K562 (cell line): ENCODE measurements at regions not wholly inside any gene's neighbourhood (a gene's known extent, or its start where the extent isn't known, plus 50 kb on each side); places are given as distances from the start of the nearest gene placed in this dataset.

ENCODE experiments used
- ATAC-seq: fragments of 200-7000 bp; cut with Tn5 transposase; 3 replicates; pipeline ENCODE4 v1.9.1; 2020; ENCODE audit warnings: moderate library complexity
- BruUV-seq: library from RNA; stranded (reverse); fragments of 400-500 nt; replicated peaks from 2 replicates; lab custom pipeline; 2021; lab: Mats Ljungman, UMichigan
- CTCF ChIA-PET: fragments of 300-600 bp; formaldehyde crosslinking; extraction: SDS; loops from one replicate; lab custom pipeline; 2021; ENCODE audit warnings: low intra/inter-chr PET ratio; lab: Yijun Ruan, JAX
- POLR2A ChIA-PET: fragments of 300-600, 350-650 bp; sonication (Branson Sonifier 250); formaldehyde crosslinking; extraction: SDS; loops from one replicate; lab custom pipeline; 2021; ENCODE audit warnings: antibody characterized with exemption, inconsistent platforms; lab: Yijun Ruan, JAX
- DNase-seq, 4 experiments: peaks; one replicate each; pipeline versions ENCODE4 v3.0.0 to v3.0.0-alpha.2; 2011 to 2018; ENCODE audit warnings: low spot score in 3 of 4, mixed read lengths in 3 of 4; ENCODE audit errors: extremely low read depth in 1 of 4
- FAIRE-seq: peaks from 2 replicates; lab custom pipeline; 2011; peaks lifted over from hg19 to GRCh38; lab: Jason Lieb, UNC
- H2AFZ ChIP-seq: 2 replicates; pipeline ENCODE4 v1.6.0; 2011; ENCODE audit warnings: low read depth, low read length, control low read depth, inconsistent platforms
- H3K27ac ChIP-seq: fragments of 200-600 bp; 3 replicates; pipeline ENCODE4 v1.8.0; 2011; ENCODE audit warnings: low read depth, mild to moderate bottlenecking, control low read depth, inconsistent platforms, low read length, moderate library complexity, mixed read lengths; ENCODE audit errors: extremely low read depth
- H3K27me3 ChIP-seq, 2 experiments: fragments of 300-600 bp in 1 of 2; 2 replicates in 1 of 2; 3 replicates in 1 of 2; pipeline versions ENCODE4 v1.6.0 to v1.8.0; 2011; ENCODE audit warnings: inconsistent platforms in 2 of 2, low read length in 2 of 2, mild to moderate bottlenecking in 1 of 2, mixed read lengths in 1 of 2, moderate library complexity in 1 of 2; ENCODE audit not compliant: control insufficient read depth in 2 of 2, insufficient read depth in 2 of 2
- H3K36me3 ChIP-seq: fragments of 300-600 bp; 3 replicates; pipeline ENCODE4 v1.8.0; 2011; ENCODE audit warnings: mild to moderate bottlenecking, low read length, inconsistent platforms; ENCODE audit not compliant: control insufficient read depth, insufficient read depth
- H3K4me1 ChIP-seq, 2 experiments: fragments of 200-600 bp in 1 of 2; replicated peaks in 1 of 2; 2 replicates in 1 of 2; 3 replicates in 1 of 2; pipeline versions ENCODE4 v1.5.1 to v1.8.0; 2011; ENCODE audit warnings: inconsistent platforms in 2 of 2, low read length in 2 of 2, mild to moderate bottlenecking in 1 of 2, mixed read lengths in 1 of 2, moderate library complexity in 1 of 2; ENCODE audit not compliant: control insufficient read depth in 2 of 2, insufficient read depth in 2 of 2
- H3K4me2 ChIP-seq: 2 replicates; pipeline ENCODE4 v1.6.1; 2011; ENCODE audit warnings: low read length, control low read depth, inconsistent platforms, mixed read lengths; ENCODE audit not compliant: insufficient read depth
- H3K4me3 ChIP-seq: fragments of 200-600 bp; sonication (generic), shearing (Covaris generic); 2 replicates; pipeline ENCODE4 v1.5.1; 2016; ENCODE audit warnings: control low read depth, inconsistent platforms
- H3K79me2 ChIP-seq: fragments of 200-600 bp; 3 replicates; pipeline ENCODE4 v1.8.0; 2011; ENCODE audit warnings: low read length, inconsistent platforms; ENCODE audit not compliant: control insufficient read depth, insufficient read depth
- H3K9ac ChIP-seq, 2 experiments: 2 replicates each; pipeline versions ENCODE4 v1.6.0 to v1.6.1; 2011; ENCODE audit warnings: low read depth in 2 of 2, low read length in 2 of 2, control low read depth in 1 of 2, inconsistent platforms in 1 of 2, mild to moderate bottlenecking in 1 of 2, mixed read lengths in 1 of 2; ENCODE audit not compliant: insufficient read depth in 1 of 2
- H3K9me1 ChIP-seq: one replicate; pipeline ENCODE4 v1.6.0; 2011; ENCODE audit warnings: inconsistent platforms, mild to moderate bottlenecking, low read length, moderate library complexity; ENCODE audit not compliant: control insufficient read depth, insufficient read depth
- H3K9me3 ChIP-seq: replicated peaks from 2 replicates; pipeline ENCODE4 v1.5.1; 2011; ENCODE audit warnings: low read depth, low read length, inconsistent platforms; ENCODE audit not compliant: control insufficient read depth, insufficient read depth
- H4K20me1 ChIP-seq: replicated peaks from 2 replicates; pipeline ENCODE4 v1.6.1; 2011; ENCODE audit warnings: low read length, inconsistent platforms, mixed read lengths; ENCODE audit not compliant: control insufficient read depth, insufficient read depth
- ATF3 ChIP-seq, 2 experiments: fragments of 450-650 bp in 1 of 2; sonication (generic) in 1 of 2; formaldehyde crosslinking in 1 of 2; IDR thresholded peaks in 1 of 2; conservative IDR thresholded peaks in 1 of 2; 2 replicates each; pipeline versions ENCODE4 v1.6.1 to v1.8.1; 2016 to 2023; ENCODE audit warnings: mild to moderate bottlenecking in 2 of 2, moderate library complexity in 2 of 2, inconsistent platforms in 1 of 2, missing genetic modification reagents in 1 of 2
- BRF1 ChIP-seq: IDR thresholded peaks from 3 replicates; pipeline ENCODE4 v1.6.1; 2011; ENCODE audit warnings: borderline replicate concordance, mild to moderate bottlenecking; ENCODE audit not compliant: insufficient read length; ENCODE audit errors: extremely low read depth
- EZH2 ChIP-seq: IDR thresholded peaks from 2 replicates; pipeline ENCODE4 v1.6.1; 2012; ENCODE audit warnings: low read depth, mild to moderate bottlenecking, inconsistent platforms, low read length, borderline replicate concordance
- KDM4B ChIP-seq, 2 experiments: fragments of 450-650 bp in 1 of 2; sonication (generic) in 1 of 2; IDR thresholded peaks; 2 replicates each; pipeline ENCODE4 v1.6.1; 2016 to 2017; ENCODE audit warnings: borderline replicate concordance in 2 of 2, antibody characterized with exemption in 1 of 2, low read depth in 1 of 2, mild to moderate bottlenecking in 1 of 2
- KLF13 ChIP-seq: fragments of 450-650 bp; IDR thresholded peaks from 2 replicates; pipeline ENCODE4 v1.6.1; 2016; ENCODE audit warnings: missing genetic modification characterization, low read depth, mild to moderate bottlenecking, missing compliant biosample characterization, moderate library complexity, borderline replicate concordance
- MLLT1 ChIP-seq, 2 experiments: fragments of 450-650 bp; IDR thresholded peaks; 2 replicates each; pipeline ENCODE4 v1.6.1; 2016
- NFE2L1 ChIP-seq: fragments of 450-650 bp; IDR thresholded peaks from 2 replicates; pipeline ENCODE4 v1.6.1; 2016; ENCODE audit warnings: missing genetic modification characterization, low read depth, mild to moderate bottlenecking, missing compliant biosample characterization, moderate library complexity, borderline replicate concordance
- PHTF2 ChIP-seq: fragments of 250-450 bp; sonication (Bioruptor Pico); IDR thresholded peaks from 2 replicates; pipeline ENCODE4 v1.5.0; 2021; ENCODE audit warnings: mild to moderate bottlenecking
- RBM22 ChIP-seq: fragments of 200-400 bp; formaldehyde crosslinking; IDR thresholded peaks from 2 replicates; pipeline ENCODE4 v1.6.1; 2018; ENCODE audit warnings: low read length, low read depth; ENCODE audit not compliant: poor library complexity, severe bottlenecking
- SMARCC2 ChIP-seq: fragments of 450-650 bp; IDR thresholded peaks from 2 replicates; pipeline ENCODE4 v1.6.1; 2017; ENCODE audit warnings: antibody characterized with exemption, moderate library complexity, mild to moderate bottlenecking, low read depth
- XRCC3 ChIP-seq: fragments of 450-650 bp; IDR thresholded peaks from 2 replicates; pipeline ENCODE4 v1.6.1; 2017; ENCODE audit warnings: mild to moderate bottlenecking, moderate library complexity
- ZBTB33 ChIP-seq: sonication (generic); formaldehyde crosslinking; IDR thresholded peaks from 2 replicates; pipeline ENCODE4 v1.8.1; 2023; ENCODE audit warnings: mild to moderate bottlenecking, missing genetic modification reagents
- ZKSCAN1 ChIP-seq: fragments of 150-350 bp; IDR thresholded peaks from 2 replicates; pipeline ENCODE4 v1.6.1; 2016; ENCODE audit warnings: low read depth, low read length
- ZNF830 ChIP-seq: fragments of 250-450 bp; sonication (Bioruptor Pico); IDR thresholded peaks from 2 replicates; pipeline ENCODE4 v1.5.0; 2021; ENCODE audit warnings: mild to moderate bottlenecking
- WGBS: fragments of 100-300 bp; shearing (Covaris generic); methylation state at CpG from one replicate; pipeline ENCODE4 v1.1.6; 2016; ENCODE audit warnings: low coverage, mixed read lengths; ENCODE audit not compliant: insufficient coverage; ENCODE audit errors: missing lambda C conversion rate; 5-methylcytosine and 5-hydroxymethylcytosine counted together
- in situ Hi-C: fragments of 300-500 bp; cut with MboI; formaldehyde crosslinking; loops from 4 replicates; pipeline ENCODE4 v1.15.0; 2018; ENCODE audit warnings: inconsistent platforms, mixed read lengths
- intact Hi-C: fragments of 100-400 bp; cut with micrococcal nuclease; formaldehyde crosslinking; loops from 2 replicates; pipeline ENCODE4 v1.14.2; 2022

GRCh38 chr13:23984546-23984945, 87.2 kb upstream of the C1QTNF9B start (continued):
- no peak for TF ChIP-seq KDM4B (IDR thresholded peaks at IDR 0.05; ENCODE audit: borderline replicate concordance in 2 of 2, low read depth in 1 of 2)
- TF ChIP-seq ZNF830: no peak
- TF ChIP-seq PHTF2 (CRISPR knock-in tag): no peak
- TF ChIP-seq XRCC3: no peak
- TF ChIP-seq KLF13 (tag): no peak
- no peak for TF ChIP-seq RBM22

GRCh38 chr13:23985060-23985459, 87.8 kb upstream of the C1QTNF9B start:
- H3K4me3 ChIP-seq: no peak overlapping the region
- no peaks in the 10 kb centered on the region for H3K9me3 ChIP-seq
- BruUV-seq: no TSS peak
- H3K9ac ChIP-seq: no peak overlapping the region
- DNase-seq (no peak), ATAC-seq (no peak), FAIRE-seq (no peak)
- intact Hi-C loops (no loop called here), in situ Hi-C loops (no loop called here)
- ChIA-PET POLR2A (no interaction called here), CTCF (no interaction called here)
- H3K4me2 ChIP-seq: no peak overlapping the region
- H3K79me2 ChIP-seq: no peaks in the 10 kb centered on the region
- H3K27ac ChIP-seq: no peak overlapping the region
- H2AFZ ChIP-seq: no peak overlapping the region
- TF ChIP-seq ZBTB33 (CRISPR knock-in tag) (no peak), BRF1 (no peak), EZH2 (no peak), ZKSCAN1 (no peak), ATF3 (IDR thresholded peaks at IDR 0.05) (no peak), ATF3 (CRISPR knock-in tag; conservative IDR thresholded peaks at IDR 0.05) (no peak), NFE2L1 (no peak), SMARCC2 (no peak), MLLT1 (IDR thresholded peaks at IDR 0.05) (no peak)
- WGBS: 0% methylated on average over 6 of the region's 7 CpGs
- H3K36me3 ChIP-seq: no peaks in the 10 kb centered on the region
- no peaks in the 10 kb centered on the region for H3K9me1 ChIP-seq
- peaks cover 0 to 4% of the 10 kb centered on the region in 2 experiments; a peak in 1 of 5 replicates for H3K4me1 ChIP-seq
- H4K20me1 ChIP-seq: no peaks in the 10 kb centered on the region
- H3K27me3 ChIP-seq: peaks cover 0 to 18% of the 10 kb centered on the region in 2 experiments; a peak in 3 of 5 replicates
